Natural killer cell (primary cell): ENCODE measurements at regions not wholly inside any gene's neighbourhood (a gene's known extent, or its start where the extent isn't known, plus 50 kb on each side); places are given as distances from the start of the nearest gene placed in this dataset.

Experiments used
- ATAC-seq, 3 donors: fragments of 150-1000 bp in 2 of 3; fragments of 200-7000 bp in 1 of 3; cut with Tn5 transposase; 1 replicate in 1 of 3; 2 replicates in 2 of 3; pipeline ENCODE4 v1.10.0; 2021; ENCODE audit warnings: mild to moderate bottlenecking in 2 of 3, moderate library complexity in 2 of 3
- DNase-seq, 2 donors: peaks; one replicate each; pipeline versions ENCODE4 v3.0.0 to v3.0.0-alpha.2; 2013 to 2021; ENCODE audit warnings: mixed read lengths in 1 of 2
- H3K27ac ChIP-seq: one replicate; pipeline ENCODE4 v1.5.1; 2013; ENCODE audit warnings: mild to moderate bottlenecking, low read length
- H3K27me3 ChIP-seq: one replicate; pipeline ENCODE4 v1.6.1; 2013; ENCODE audit warnings: low read length; ENCODE audit not compliant: control insufficient read depth, insufficient read depth
- H3K36me3 ChIP-seq: one replicate; pipeline ENCODE4 v1.6.1; 2013; ENCODE audit warnings: low read length; ENCODE audit not compliant: control insufficient read depth, insufficient read depth
- H3K4me1 ChIP-seq: one replicate; pipeline ENCODE4 v1.6.1; 2013; ENCODE audit warnings: low read length; ENCODE audit not compliant: control insufficient read depth, insufficient read depth
- H3K4me3 ChIP-seq: one replicate; pipeline ENCODE4 v1.5.1; 2013; ENCODE audit warnings: low read length
- H3K9me3 ChIP-seq: one replicate; pipeline ENCODE4 v1.6.1; 2013; ENCODE audit warnings: low read length; ENCODE audit not compliant: control insufficient read depth, insufficient read depth
- H3K27ac Mint-ChIP-seq, 2 donors: one replicate each; pipeline ENCODE4 v1.8.0; 2022; ENCODE audit warnings: mild to moderate bottlenecking in 2 of 2, mixed read lengths in 2 of 2, moderate library complexity in 1 of 2
- H3K27me3 Mint-ChIP-seq, 2 donors: one replicate each; pipeline ENCODE4 v1.8.0; 2022; ENCODE audit warnings: low read depth in 2 of 2, mixed read lengths in 2 of 2
- H3K36me3 Mint-ChIP-seq: one replicate; pipeline ENCODE4 v1.8.0; 2022; ENCODE audit warnings: mixed read lengths
- H3K4me1 Mint-ChIP-seq, 2 donors: one replicate each; pipeline ENCODE4 v1.8.0; 2022; ENCODE audit warnings: mixed read lengths in 2 of 2
- H3K4me3 Mint-ChIP-seq: one replicate; pipeline ENCODE4 v1.8.0; 2022; ENCODE audit warnings: mild to moderate bottlenecking, moderate library complexity, mixed read lengths
- H3K9me3 Mint-ChIP-seq, 2 donors: one replicate each; pipeline ENCODE4 v1.8.0; 2022; ENCODE audit warnings: mixed read lengths in 2 of 2
- CTCF ChIP-seq: fragments of 200-600 bp; IDR thresholded peaks from one replicate; pipeline ENCODE4 v1.8.0; 2022; ENCODE audit warnings: antibody characterized with exemption
- WGBS: methylation state at CpG from one replicate; pipeline ENCODE4 v1.1.7; 2013; ENCODE audit warnings: missing lambda C conversion rate; ENCODE audit not compliant: insufficient coverage; 5-methylcytosine and 5-hydroxymethylcytosine counted together
- intact Hi-C: fragments of 100-400 bp; cut with micrococcal nuclease; formaldehyde crosslinking; loops from one replicate; pipeline ENCODE4 v1.14.2; 2022

DNA sequence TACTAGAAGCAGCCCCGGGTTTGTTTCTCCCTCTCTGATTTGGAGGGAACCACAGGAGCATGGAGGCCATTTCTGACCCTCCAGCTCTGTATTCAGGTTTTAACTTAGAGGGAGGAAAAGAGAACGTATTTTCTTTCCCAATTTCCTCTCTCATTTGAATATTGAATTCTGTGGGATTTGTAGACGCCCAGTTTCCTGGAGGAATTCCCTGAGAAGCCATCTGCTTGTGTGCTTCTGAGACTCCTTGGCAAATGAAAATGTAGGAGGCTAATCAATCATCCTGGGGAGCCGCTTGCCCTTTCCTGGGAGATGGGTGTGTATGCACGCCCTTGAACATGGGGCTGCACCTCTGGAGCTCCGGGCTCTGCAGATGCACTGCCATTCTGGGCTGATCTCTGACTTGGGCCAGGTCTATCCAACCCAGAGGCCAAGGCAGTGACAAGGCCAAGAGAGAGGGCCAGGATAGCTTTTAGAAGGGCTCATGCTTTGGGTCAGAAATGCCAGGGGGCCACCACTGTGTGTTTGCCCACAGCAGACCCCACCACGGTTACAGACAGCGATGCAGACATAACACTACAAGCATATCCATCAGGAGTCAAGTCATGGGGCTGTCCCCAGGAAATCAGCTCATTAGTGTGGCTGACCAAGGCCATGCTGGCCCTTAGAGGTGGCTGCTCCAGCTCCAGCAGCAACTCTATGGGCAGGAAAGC lies 174.5 kb downstream of the C5orf15 start:
- Histone ChIP-seq H3K27ac (no peak overlapping the region), H3K4me3 (no peak overlapping the region), H3K27me3 (no peaks in the 10 kb centered on the region), H3K36me3 (no peaks in the 10 kb centered on the region), H3K4me1 (no peaks in the 10 kb centered on the region), H3K9me3 (no peaks in the 10 kb centered on the region)
- intact Hi-C loops: no loop called here
- WGBS: 89% methylated on average over 7 of the region's 8 CpGs
- DNase-seq (no peak), ATAC-seq (no peak)
- H3K9me3 Mint-ChIP-seq: no peaks in the 10 kb centered on the region
- no peak overlapping the region for H3K4me3 Mint-ChIP-seq
- H3K4me1 Mint-ChIP-seq: no peaks in the 10 kb centered on the region
- peaks cover 20 to 28% of the 10 kb centered on the region in 2 donors for H3K27me3 Mint-ChIP-seq
- TF ChIP-seq CTCF: no peak
- H3K36me3 Mint-ChIP-seq: no peaks in the 10 kb centered on the region
- no peak overlapping the region for H3K27ac Mint-ChIP-seq

DNA sequence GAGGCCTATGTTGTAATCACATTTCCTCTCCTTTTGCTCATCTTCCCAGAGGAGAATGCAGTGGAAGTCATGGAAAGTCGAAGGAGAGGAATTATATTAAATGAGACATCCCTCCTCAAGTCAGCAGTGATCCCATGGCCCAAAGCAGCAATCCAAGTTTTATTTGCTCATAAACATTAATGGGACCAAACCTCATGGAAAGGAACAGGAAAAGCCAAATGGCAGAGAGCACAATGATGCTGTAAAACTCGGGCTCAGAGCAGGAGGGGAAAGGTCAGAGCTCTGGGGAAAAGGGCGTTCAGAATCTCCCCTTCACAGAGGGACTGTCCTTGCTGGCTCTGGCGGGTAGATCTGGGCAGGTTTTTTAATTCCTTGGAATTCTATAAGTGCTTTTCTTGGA lies 175.8 kb downstream of the C5orf15 start:
- Histone ChIP-seq H3K36me3 (no peaks in the 10 kb centered on the region), H3K4me1 (no peaks in the 10 kb centered on the region), H3K27me3 (no peaks in the 10 kb centered on the region), H3K4me3 (no peak overlapping the region), H3K27ac (no peak overlapping the region), H3K9me3 (no peaks in the 10 kb centered on the region)
- no peaks in the 10 kb centered on the region for H3K36me3 Mint-ChIP-seq
- no peaks in the 10 kb centered on the region for H3K4me1 Mint-ChIP-seq
- H3K9me3 Mint-ChIP-seq: no peaks in the 10 kb centered on the region
- peaks cover 17 to 24% of the 10 kb centered on the region in 2 donors for H3K27me3 Mint-ChIP-seq
- H3K27ac Mint-ChIP-seq: no peak overlapping the region
- no peak overlapping the region for H3K4me3 Mint-ChIP-seq
- intact Hi-C loops: no loop called here
- no peak for TF ChIP-seq CTCF
- WGBS: 69% methylated on average over 3 of the region's 4 CpGs
- no peak for ATAC-seq
- no peak for DNase-seq

- Mint-ChIP-seq H3K9me3 (no peaks in the 10 kb centered on the region), H3K4me3 (no peak overlapping the region), H3K27ac (no peak overlapping the region), H3K4me1 (no peaks in the 10 kb centered on the region), H3K36me3 (no peaks in the 10 kb centered on the region), H3K27me3 (peaks cover 16 to 20% of the 10 kb centered on the region in 2 donors)
- ATAC-seq (no peak), DNase-seq (no peak)
- Histone ChIP-seq H3K36me3 (no peaks in the 10 kb centered on the region), H3K9me3 (no peaks in the 10 kb centered on the region), H3K4me3 (no peak overlapping the region), H3K27me3 (no peaks in the 10 kb centered on the region), H3K27ac (no peak overlapping the region), H3K4me1 (no peaks in the 10 kb centered on the region)
- TF ChIP-seq CTCF: no peak
- intact Hi-C loops: no loop called here
These were observed 176.4 kb downstream of the C5orf15 start for GRCh38 chr5:133792024-133792423.

DNA sequence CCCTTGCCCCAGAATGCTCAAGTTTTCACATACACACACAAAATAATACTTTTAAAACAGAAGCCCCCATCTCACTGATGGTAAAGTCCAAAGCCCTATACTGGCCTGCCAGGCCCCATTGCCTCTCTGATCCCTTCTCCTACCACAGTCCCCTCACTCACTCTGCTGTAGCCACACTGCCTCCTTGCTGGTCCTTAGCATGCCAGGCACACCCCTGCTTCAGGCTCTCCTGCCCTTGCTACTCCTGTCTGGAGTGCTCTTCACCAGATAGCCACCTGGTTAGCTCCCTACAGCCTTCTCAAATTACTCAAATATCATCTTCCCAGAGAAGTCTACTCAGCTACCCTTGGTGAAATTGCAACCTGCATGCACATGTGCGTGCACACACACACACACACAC lies 177.5 kb downstream of the C5orf15 start:
- Mint-ChIP-seq H3K4me3 (no peak overlapping the region), H3K27ac (no peak overlapping the region), H3K4me1 (no peaks in the 10 kb centered on the region), H3K36me3 (no peaks in the 10 kb centered on the region), H3K9me3 (no peaks in the 10 kb centered on the region), H3K27me3 (peaks cover 16 to 20% of the 10 kb centered on the region in 2 donors)
- intact Hi-C loops: no loop called here
- no peak for DNase-seq
- no peaks in the 10 kb centered on the region for H3K36me3 ChIP-seq
- no peak for TF ChIP-seq CTCF
- H3K4me1 ChIP-seq: no peaks in the 10 kb centered on the region
- no peaks in the 10 kb centered on the region for H3K9me3 ChIP-seq
- WGBS: 93% methylated on average over 1 of the region's 1 CpG
- no peak overlapping the region for H3K4me3 ChIP-seq
- no peak overlapping the region for H3K27ac ChIP-seq
- no peaks in the 10 kb centered on the region for H3K27me3 ChIP-seq
- ATAC-seq: no peak
